ENCODE measurements at regions not wholly inside any gene's neighbourhood (a gene's known extent, or its start where the extent isn't known, plus 50 kb on each side); places are given as distances from the start of the nearest gene placed in this dataset.
A peak's percentile ranks its signal among the peaks of the same experiment; 100 is the strongest.

- ChIA-PET CTCF (interaction anchor here (1.2 kb wide), 1 partner anchor 12 kb away, joined by 3 read pairs; no protein-coding TSS in a partner anchor), POLR2A (no interaction called here)
- peak; percentile 30; the same call in 1 of the 2 replicates for TF ChIP-seq CTCF (IDR thresholded peaks at IDR 0.05; ENCODE audit: insufficient read depth, low read depth, low read length)
- Histone ChIP-seq H3K27me3 (ENCODE audit: control insufficient read depth, insufficient read depth, low read length) (no peaks in the 10 kb centered on the region), H3K4me3 (ENCODE audit: low read depth, low read length) (no peak overlapping the region), H3K36me3 (ENCODE audit: control insufficient read depth, insufficient read depth, low read length) (no peaks in the 10 kb centered on the region)
- no peak for DNase-seq (ENCODE audit: low read depth)
Observed at GRCh38 chr9:88741335-88741734, 206.4 kb downstream of the NXNL2 start.

DNA sequence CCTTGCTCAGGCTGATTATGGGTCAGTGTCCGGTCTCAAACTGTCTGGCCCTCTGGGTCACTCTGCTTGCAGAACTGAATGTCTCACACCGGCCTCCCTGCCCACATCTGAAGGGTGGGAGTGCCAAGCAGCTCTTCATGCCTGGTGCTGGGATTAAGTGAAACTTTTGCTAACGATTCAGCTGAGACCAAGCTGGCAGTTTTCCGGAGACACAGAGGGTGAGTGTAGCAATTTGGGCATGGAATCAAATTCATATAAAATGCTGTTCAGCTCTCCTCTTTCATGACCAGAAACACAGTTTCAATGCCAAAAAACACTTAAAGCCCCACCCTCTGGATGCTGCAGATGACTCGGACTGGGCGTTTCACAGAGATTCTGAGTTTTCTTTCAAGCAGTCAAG, 207.5 kb downstream of the NXNL2 start:
- H3K27me3 ChIP-seq (ENCODE audit: control insufficient read depth, insufficient read depth, low read length): no peaks in the 10 kb centered on the region
- peak; percentile 61 for DNase-seq (ENCODE audit: low read depth)
- TF ChIP-seq CTCF (IDR thresholded peaks at IDR 0.05; ENCODE audit: insufficient read depth, low read depth, low read length): no peak
- H3K36me3 ChIP-seq (ENCODE audit: control insufficient read depth, insufficient read depth, low read length): no peaks in the 10 kb centered on the region
- no peak overlapping the region for H3K4me3 ChIP-seq (ENCODE audit: low read depth, low read length)
- POLR2A ChIA-PET: no interaction called here
- CTCF ChIA-PET: no interaction called here

GRCh38 chr9:88742905-88743304, 207.9 kb downstream of the NXNL2 start:
- Histone ChIP-seq H3K4me3 (ENCODE audit: low read depth, low read length) (no peak overlapping the region), H3K36me3 (ENCODE audit: control insufficient read depth, insufficient read depth, low read length) (no peaks in the 10 kb centered on the region), H3K27me3 (ENCODE audit: control insufficient read depth, insufficient read depth, low read length) (no peaks in the 10 kb centered on the region)
- ChIA-PET POLR2A (no interaction called here), CTCF (no interaction called here)
- no peak for TF ChIP-seq CTCF (IDR thresholded peaks at IDR 0.05; ENCODE audit: insufficient read depth, low read depth, low read length)
- DNase-seq (ENCODE audit: low read depth): no peak

GRCh38 chr9:88745276-88746001, 210.5 kb downstream of the NXNL2 start:
- DNase-seq (ENCODE audit: low read depth): peak; percentile 99
- ChIA-PET CTCF (interaction anchor here (0.9 to 1.5 kb wide), 9 partner anchors 9 to 794 kb away, joined by 3 read pairs; no protein-coding TSS in a partner anchor), POLR2A (no interaction called here)
- H3K4me3 ChIP-seq (ENCODE audit: low read depth, low read length): no peak overlapping the region
- no peaks in the 10 kb centered on the region for H3K27me3 ChIP-seq (ENCODE audit: control insufficient read depth, insufficient read depth, low read length)
- H3K36me3 ChIP-seq (ENCODE audit: control insufficient read depth, insufficient read depth, low read length): no peaks in the 10 kb centered on the region
- no peak for TF ChIP-seq CTCF (IDR thresholded peaks at IDR 0.05; ENCODE audit: insufficient read depth, low read depth, low read length)

DNA sequence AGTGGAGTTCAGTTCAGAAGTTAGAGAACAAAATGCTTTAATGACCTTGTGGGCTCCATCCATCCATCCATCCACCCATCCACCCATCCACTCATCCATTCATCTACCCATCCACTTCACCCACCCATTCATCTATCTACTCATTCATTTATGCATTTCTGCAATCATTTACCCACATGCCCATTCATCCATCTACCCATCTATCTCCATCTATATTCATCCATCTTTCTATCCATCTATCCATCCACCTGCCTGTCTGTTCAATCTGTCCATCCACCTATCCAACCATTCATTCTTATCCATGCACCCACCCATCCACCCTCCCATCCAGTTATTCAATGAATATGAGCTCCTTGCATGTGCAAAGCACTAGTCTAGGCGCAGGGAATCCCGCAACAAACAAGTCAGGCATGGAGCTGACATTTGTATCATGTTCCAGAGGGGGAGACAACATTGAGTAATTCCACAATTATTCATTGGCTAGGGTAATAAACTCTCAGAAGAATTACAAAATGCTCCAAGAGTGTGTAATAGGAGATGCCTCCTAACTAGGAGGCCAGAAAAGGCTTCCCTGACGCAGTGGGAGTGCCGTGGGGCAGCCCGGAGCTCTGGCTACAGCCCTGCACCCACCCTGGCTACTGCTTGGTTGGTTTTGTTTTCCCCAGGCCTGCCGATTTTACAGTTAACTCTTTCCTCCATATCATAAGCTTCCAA, 211.2 kb downstream of the NXNL2 start:
- POLR2A ChIA-PET: interaction anchor here (0.6 kb wide), 1 partner anchor 25 kb away, joined by 4 read pairs; no protein-coding TSS in a partner anchor
- Histone ChIP-seq H3K36me3 (ENCODE audit: control insufficient read depth, insufficient read depth, low read length) (no peaks in the 10 kb centered on the region), H3K4me3 (ENCODE audit: low read depth, low read length) (no peak overlapping the region), H3K27me3 (ENCODE audit: control insufficient read depth, insufficient read depth, low read length) (no peaks in the 10 kb centered on the region)
- DNase-seq (ENCODE audit: low read depth): peak; percentile 87
- CTCF ChIA-PET: interaction anchor here (0.6 to 1.5 kb wide), 6 partner anchors 17 to 275 kb away, joined by 3 read pairs; no protein-coding TSS in a partner anchor
- TF ChIP-seq CTCF (IDR thresholded peaks at IDR 0.05; ENCODE audit: insufficient read depth, low read depth, low read length): no peak

All from BJ (cell line).